GM12878 (cell line): ENCODE measurements at regions not wholly inside any gene's neighbourhood (a gene's known extent, or its start where the extent isn't known, plus 50 kb on each side); places are given as distances from the start of the nearest gene placed in this dataset.

Experiments used
- BHLHE40 ChIP-seq, 2 experiments: fragments of 450-650 bp in 1 of 2; IDR thresholded peaks; 2 replicates each; pipeline ENCODE4 v1.6.1; 2011 to 2017; ENCODE audit warnings: low read depth in 2 of 2, borderline replicate concordance in 1 of 2, improper control_type of control experiment in 1 of 2, low read length in 1 of 2, mild to moderate bottlenecking in 1 of 2
- CTCF ChIP-seq, 3 experiments: IDR thresholded peaks in 2 of 3; conservative IDR thresholded peaks in 1 of 3; 2 replicates each; pipeline ENCODE4 v1.5.1; 2011; ENCODE audit warnings: low read depth in 3 of 3, low read length in 3 of 3, mild to moderate bottlenecking in 3 of 3, control low read depth in 2 of 3, moderate library complexity in 2 of 3, inconsistent platforms in 1 of 3, mixed read lengths in 1 of 3; ENCODE audit not compliant: control insufficient read depth in 2 of 3, insufficient read depth in 1 of 3; ENCODE audit errors: extremely low read depth in 1 of 3
- PRDM15 ChIP-seq: fragments of 450-650 bp; formaldehyde crosslinking; IDR thresholded peaks from 2 replicates; pipeline ENCODE4 v1.4.0; 2020; ENCODE audit warnings: mild to moderate bottlenecking, moderate library complexity
- ZNF274 ChIP-seq: IDR thresholded peaks from one replicate; pipeline ENCODE4 v1.8.0; 2011; ENCODE audit not compliant: insufficient read length, insufficient read depth

DNA sequence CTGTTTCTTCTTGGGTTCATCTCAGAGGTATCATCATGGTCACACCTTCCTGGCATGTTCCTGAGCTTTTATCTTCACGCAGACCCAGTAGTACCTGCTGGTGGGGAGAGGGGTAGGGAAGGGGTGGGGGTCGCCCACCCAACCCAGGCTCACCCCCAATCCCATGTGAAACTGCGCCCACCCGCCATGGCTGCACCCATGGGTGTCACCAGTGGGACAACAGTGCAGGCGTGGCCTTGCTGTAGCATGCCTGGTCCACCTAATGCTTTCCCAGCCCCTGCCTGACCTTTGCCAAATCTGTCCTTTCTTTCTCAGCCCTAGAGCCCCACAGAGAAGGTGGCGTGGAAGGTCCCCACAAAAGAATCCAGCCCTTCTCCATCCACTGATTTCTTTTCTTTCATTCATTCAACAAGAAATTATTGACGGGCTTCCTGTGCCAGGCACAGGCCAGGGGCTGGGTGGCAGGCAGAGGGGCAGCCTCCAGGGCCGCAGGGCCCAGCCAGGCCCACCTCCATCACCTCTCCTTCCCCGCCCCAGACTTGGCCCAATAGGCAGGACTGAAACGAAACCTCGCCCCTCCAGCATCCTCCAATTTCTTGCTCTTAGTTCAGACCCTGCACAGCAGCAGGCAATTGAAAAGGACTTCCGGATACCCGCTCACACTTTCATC, 79.1 kb upstream of the TNRC6C start:
- TF ChIP-seq ZNF274 (no peak), BHLHE40 (IDR thresholded peaks at IDR 0.05; ENCODE audit: borderline replicate concordance in 1 of 2, low read depth in 2 of 2, low read length in 1 of 2) (no peak), CTCF (IDR thresholded peaks at IDR 0.05 in 2 of 3, conservative IDR thresholded peaks at IDR 0.05 in 1 of 3; ENCODE audit: control insufficient read depth in 2 of 3, extremely low read depth in 1 of 3, insufficient read depth in 1 of 3, low read depth in 3 of 3, low read length in 3 of 3) (no peak), PRDM15 (CRISPR knock-in tag) (no peak)
